ENCODE measurements at regions not wholly inside any gene's neighbourhood (a gene's known extent, or its start where the extent isn't known, plus 50 kb on each side); places are given as distances from the start of the nearest gene placed in this dataset.

DNA sequence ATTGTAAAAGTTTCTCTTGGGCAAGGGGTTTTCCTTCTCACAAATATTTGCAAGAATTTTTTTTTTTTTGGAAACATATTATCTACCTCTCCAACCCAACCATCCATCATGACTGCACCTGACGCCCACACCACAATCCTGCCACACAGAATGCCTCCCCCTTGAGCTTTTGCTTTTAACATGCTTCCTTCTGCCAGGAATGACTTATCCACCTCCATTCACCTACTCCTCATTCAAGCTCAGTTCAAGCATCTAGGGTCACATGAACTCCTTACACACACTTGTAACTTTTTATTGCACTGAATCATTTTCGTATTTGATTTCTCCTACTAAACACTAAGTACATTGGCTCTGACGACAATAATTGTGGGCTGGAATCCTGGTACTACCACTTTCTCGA is 660.1 kb upstream of the AUTS2 start:
- TF ChIP-seq POLR2AphosphoS5 (IDR thresholded peaks at IDR 0.05), result no peak
- TF ChIP-seq, protein P1, sequence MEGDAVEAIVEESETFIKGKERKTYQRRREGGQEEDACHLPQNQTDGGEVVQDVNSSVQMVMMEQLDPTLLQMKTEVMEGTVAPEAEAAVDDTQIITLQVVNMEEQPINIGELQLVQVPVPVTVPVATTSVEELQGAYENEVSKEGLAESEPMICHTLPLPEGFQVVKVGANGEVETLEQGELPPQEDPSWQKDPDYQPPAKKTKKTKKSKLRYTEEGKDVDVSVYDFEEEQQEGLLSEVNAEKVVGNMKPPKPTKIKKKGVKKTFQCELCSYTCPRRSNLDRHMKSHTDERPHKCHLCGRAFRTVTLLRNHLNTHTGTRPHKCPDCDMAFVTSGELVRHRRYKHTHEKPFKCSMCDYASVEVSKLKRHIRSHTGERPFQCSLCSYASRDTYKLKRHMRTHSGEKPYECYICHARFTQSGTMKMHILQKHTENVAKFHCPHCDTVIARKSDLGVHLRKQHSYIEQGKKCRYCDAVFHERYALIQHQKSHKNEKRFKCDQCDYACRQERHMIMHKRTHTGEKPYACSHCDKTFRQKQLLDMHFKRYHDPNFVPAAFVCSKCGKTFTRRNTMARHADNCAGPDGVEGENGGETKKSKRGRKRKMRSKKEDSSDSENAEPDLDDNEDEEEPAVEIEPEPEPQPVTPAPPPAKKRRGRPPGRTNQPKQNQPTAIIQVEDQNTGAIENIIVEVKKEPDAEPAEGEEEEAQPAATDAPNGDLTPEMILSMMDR (IDR thresholded peaks at IDR 0.05), result no peak
- TF ChIP-seq POLR2A (IDR thresholded peaks at IDR 0.05), result no peak
- no peak for TF ChIP-seq EP300 (IDR thresholded peaks at IDR 0.05)
- 65 to 84% (median 77%) methylated on average over 4 of the region's 4 CpGs for WGBS, 5 donors
- Histone ChIP-seq H3K9me3 (peaks cover 0 to 14% (median 2%) of the 10 kb centered on the region in 4 donors), H3K4me1 (no peaks in the 10 kb centered on the region), H3K36me3 (no peaks in the 10 kb centered on the region), H3K27ac (no peak overlapping the region), H3K27me3 (no peaks in the 10 kb centered on the region), H3K4me3 (no peak overlapping the region)
- intact Hi-C loops (cut with DNase I; ENCODE audit: low total_unique reads), result no loop called here
- DNase-seq, result no peak

DNA sequence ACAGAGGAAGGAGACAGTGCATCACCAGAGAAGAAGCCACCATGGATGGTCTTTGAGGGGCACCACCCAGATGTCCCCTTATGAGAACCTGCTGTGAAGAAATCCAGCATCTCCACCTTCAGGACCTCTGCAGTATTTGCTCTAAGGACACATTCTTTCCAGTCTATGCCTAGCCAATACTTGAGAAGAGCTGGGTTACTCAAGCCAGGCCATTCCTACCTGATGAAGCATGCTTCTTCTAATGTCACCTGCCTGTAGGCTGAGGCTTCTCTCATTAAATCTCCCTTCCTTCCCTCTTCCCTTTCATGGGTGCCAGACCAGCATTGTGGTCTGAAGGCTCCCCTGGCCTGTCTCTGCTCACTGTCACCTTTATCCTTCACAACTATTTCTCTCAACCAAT is 654.5 kb upstream of the AUTS2 start:
- H3K9me3 ChIP-seq, result peaks cover 0 to 17% (median 16%) of the 10 kb centered on the region in 4 donors
- H3K27ac ChIP-seq, result no peak overlapping the region
- TF ChIP-seq EP300 (IDR thresholded peaks at IDR 0.05), result no peak
- TF ChIP-seq POLR2AphosphoS5 (IDR thresholded peaks at IDR 0.05), result no peak
- no peak for TF ChIP-seq POLR2A (IDR thresholded peaks at IDR 0.05)
- TF ChIP-seq, protein P1 (IDR thresholded peaks at IDR 0.05), result no peak
- no peaks in the 10 kb centered on the region for H3K36me3 ChIP-seq
- intact Hi-C loops (cut with DNase I; ENCODE audit: low total_unique reads), result no loop called here
- H3K4me3 ChIP-seq, result no peak overlapping the region
- DNase-seq, result no peak
- H3K27me3 ChIP-seq, result no peaks in the 10 kb centered on the region
- no peaks in the 10 kb centered on the region for H3K4me1 ChIP-seq

DNA sequence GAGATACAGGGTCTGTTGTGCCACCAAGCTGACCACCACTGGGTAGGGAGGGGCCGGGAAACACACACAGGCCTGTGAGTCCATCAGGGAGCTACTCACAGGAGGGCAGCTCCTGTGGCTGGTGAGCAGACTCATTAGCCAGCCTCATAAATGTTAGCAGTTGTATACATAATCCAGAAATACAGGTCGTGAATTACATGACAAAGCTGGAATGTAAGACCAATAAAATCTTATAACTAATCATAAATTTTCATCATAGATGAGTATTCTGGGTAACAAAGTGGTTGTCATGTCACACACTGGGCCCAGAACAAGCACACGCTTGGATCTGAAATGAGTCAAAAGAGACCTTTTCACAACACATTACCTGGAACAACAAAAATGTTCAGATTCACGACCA is 642.6 kb upstream of the AUTS2 start:
- intact Hi-C loops (cut with DNase I; ENCODE audit: low total_unique reads), result no loop called here
- no peak for TF ChIP-seq POLR2A (IDR thresholded peaks at IDR 0.05)
- TF ChIP-seq POLR2AphosphoS5 (IDR thresholded peaks at IDR 0.05), result no peak
- TF ChIP-seq, protein P1 (IDR thresholded peaks at IDR 0.05), result no peak
- TF ChIP-seq EP300 (IDR thresholded peaks at IDR 0.05), result no peak
- Histone ChIP-seq H3K27me3 (no peaks in the 10 kb centered on the region), H3K36me3 (no peaks in the 10 kb centered on the region), H3K4me1 (no peaks in the 10 kb centered on the region), H3K9me3 (peaks cover 0 to 6% (median 0%) of the 10 kb centered on the region in 4 donors), H3K27ac (no peak overlapping the region), H3K4me3 (no peak overlapping the region)
- no peak for DNase-seq
- WGBS, 5 donors, result 60 to 78% (median 76%) methylated on average over 4 of the region's 4 CpGs

DNA sequence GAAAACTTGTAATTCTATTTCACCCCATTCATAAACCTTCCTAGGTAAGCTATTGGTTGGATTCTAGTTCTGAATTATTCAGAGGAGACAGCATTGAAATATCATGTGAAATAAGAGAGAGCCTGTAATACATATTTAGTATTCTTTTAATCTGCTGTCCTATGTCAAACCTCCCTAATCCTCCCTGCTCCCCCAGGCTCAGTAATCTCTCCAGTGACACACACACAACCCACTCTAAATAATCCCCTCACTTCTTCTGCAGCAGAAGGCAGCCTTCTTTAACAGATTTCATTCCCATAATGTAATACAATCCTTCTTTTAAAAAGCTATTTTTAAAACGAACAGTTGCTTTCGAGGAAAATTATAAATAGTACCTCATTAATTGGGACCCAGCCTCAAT is 639.7 kb upstream of the AUTS2 start:
- Histone ChIP-seq H3K9me3 (peaks cover 0 to 18% (median 7%) of the 10 kb centered on the region in 4 donors), H3K27ac (no peak overlapping the region), H3K27me3 (no peaks in the 10 kb centered on the region), H3K36me3 (no peaks in the 10 kb centered on the region), H3K4me3 (no peak overlapping the region), H3K4me1 (no peaks in the 10 kb centered on the region)
- TF ChIP-seq POLR2AphosphoS5 (IDR thresholded peaks at IDR 0.05) (no peak), POLR2A (IDR thresholded peaks at IDR 0.05) (no peak), EP300 (IDR thresholded peaks at IDR 0.05) (no peak)
- TF ChIP-seq, protein P1 (IDR thresholded peaks at IDR 0.05), result no peak
- DNase-seq, result no peak
- intact Hi-C loops (cut with DNase I; ENCODE audit: low total_unique reads), result no loop called here
- 66 to 86% (median 75%) methylated on average over 2 of the region's 2 CpGs for WGBS, 5 donors
